AG04449 (cell line): ENCODE measurements at regions not wholly inside any gene's neighbourhood (a gene's known extent, or its start where the extent isn't known, plus 50 kb on each side); places are given as distances from the start of the nearest gene placed in this dataset.

ENCODE experiments used
- CTCF ChIA-PET: fragments of 350-600 bp; formaldehyde crosslinking; extraction: SDS; loops from one replicate; lab custom pipeline; 2021; ENCODE audit warnings: antibody characterized with exemption; lab: Yijun Ruan, JAX
- POLR2A ChIA-PET: fragments of 400-600, 350-600 bp; formaldehyde crosslinking; extraction: SDS; loops from one replicate; lab custom pipeline; 2020; ENCODE audit warnings: antibody characterized with exemption, inconsistent platforms; lab: Yijun Ruan, JAX
- DNase-seq: peaks from one replicate; pipeline ENCODE4 v3.0.0-alpha.2; 2010; ENCODE audit warnings: low read depth, low spot score
- H3K4me3 ChIP-seq: 2 replicates; pipeline ENCODE4 v1.5.1; 2011; ENCODE audit warnings: low read depth, mild to moderate bottlenecking, control low read depth, low read length
- TF ChIP-seq, protein P1 (sequence below): IDR thresholded peaks from one replicate; pipeline ENCODE4 v1.5.1; 2011; ENCODE audit warnings: mild to moderate bottlenecking, moderate library complexity, low read length, control low read depth, inconsistent platforms; ENCODE audit not compliant: insufficient read depth; ENCODE audit errors: missing control alignments

DNA sequence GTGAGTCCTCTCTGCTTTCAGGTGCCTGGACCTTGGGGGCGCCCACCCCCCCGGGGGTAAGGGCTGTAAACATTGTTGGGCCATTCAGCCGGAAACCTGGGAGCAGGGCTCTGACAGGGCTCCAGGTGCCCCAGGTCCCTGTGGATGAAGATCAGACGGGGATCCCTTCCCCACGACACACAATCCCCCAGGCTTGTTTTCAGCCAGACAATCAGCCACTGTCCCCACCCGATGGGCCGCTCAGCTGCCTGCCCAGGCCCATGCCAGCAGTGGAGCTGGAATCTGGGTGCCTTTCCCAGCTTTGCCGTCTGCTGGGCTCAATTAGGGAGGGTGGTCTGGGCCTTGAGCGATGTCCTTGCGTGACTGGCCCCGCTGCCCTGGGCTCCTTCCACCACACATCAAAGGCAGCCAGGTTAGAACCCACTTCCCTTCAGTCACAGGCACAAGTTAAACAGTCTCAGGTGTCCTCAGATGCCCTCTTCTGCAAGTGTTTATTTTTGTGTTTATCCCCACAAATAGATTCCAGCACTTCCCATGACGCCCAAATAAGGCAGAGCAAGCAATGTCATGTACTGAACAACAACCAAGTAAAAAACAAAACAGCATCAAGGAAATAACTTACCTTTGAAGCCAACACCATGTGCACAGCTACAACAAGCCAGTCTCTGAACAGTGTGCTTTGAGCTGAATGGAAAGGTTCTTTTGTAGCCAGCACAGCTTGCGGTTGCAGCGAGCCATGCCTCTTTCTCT, 77.0 kb upstream of the ALDH1A3 start:
- DNase-seq, result no peak
- TF ChIP-seq, protein P1, sequence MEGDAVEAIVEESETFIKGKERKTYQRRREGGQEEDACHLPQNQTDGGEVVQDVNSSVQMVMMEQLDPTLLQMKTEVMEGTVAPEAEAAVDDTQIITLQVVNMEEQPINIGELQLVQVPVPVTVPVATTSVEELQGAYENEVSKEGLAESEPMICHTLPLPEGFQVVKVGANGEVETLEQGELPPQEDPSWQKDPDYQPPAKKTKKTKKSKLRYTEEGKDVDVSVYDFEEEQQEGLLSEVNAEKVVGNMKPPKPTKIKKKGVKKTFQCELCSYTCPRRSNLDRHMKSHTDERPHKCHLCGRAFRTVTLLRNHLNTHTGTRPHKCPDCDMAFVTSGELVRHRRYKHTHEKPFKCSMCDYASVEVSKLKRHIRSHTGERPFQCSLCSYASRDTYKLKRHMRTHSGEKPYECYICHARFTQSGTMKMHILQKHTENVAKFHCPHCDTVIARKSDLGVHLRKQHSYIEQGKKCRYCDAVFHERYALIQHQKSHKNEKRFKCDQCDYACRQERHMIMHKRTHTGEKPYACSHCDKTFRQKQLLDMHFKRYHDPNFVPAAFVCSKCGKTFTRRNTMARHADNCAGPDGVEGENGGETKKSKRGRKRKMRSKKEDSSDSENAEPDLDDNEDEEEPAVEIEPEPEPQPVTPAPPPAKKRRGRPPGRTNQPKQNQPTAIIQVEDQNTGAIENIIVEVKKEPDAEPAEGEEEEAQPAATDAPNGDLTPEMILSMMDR, result no peak
- no peak overlapping the region for H3K4me3 ChIP-seq
- CTCF ChIA-PET, result interaction anchor here (2.2 kb wide), 1 partner anchor 10 kb away, joined by 5 read pairs; no protein-coding TSS in a partner anchor
- POLR2A ChIA-PET, result no interaction called here

GRCh38 chr15:100803171-100803440, 76.5 kb upstream of the ALDH1A3 start:
- TF ChIP-seq, protein P1, result no peak
- no peak for DNase-seq
- ChIA-PET POLR2A (no interaction called here), CTCF (no interaction called here)
- no peak overlapping the region for H3K4me3 ChIP-seq

- TF ChIP-seq, protein P1, result no peak
- H3K4me3 ChIP-seq, result no peak overlapping the region
- CTCF ChIA-PET, result no interaction called here
- no peak for DNase-seq
- POLR2A ChIA-PET, result no interaction called here
Measured at GRCh38 chr15:100806157-100806556, 73.5 kb upstream of the ALDH1A3 start.

DNA sequence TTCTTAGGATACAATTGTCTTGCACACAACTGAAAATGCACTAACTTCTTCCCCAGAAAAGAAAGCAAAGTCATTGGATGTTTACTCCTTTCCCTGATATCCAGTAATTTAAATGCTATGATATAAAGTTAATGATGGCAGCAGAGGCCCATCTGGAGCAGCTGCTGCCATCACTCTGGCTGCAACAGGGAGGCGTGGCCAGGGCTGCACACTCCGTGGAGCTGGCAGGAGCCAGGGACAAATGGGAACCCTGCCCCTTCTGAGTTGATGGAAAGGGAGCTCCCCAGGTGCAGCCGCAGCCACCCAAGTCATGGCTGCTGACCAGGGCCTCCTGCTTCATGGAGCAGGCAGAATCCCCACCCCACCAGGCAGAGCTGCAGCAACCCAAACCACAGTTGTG, 72.6 kb upstream of the ALDH1A3 start:
- TF ChIP-seq, protein P1, result no peak
- DNase-seq, result no peak
- H3K4me3 ChIP-seq, result no peak overlapping the region
- POLR2A ChIA-PET, result no interaction called here
- CTCF ChIA-PET, result no interaction called here

- DNase-seq, result no peak
- ChIA-PET POLR2A (no interaction called here), CTCF (no interaction called here)
- TF ChIP-seq, protein P1, result no peak
- no peak overlapping the region for H3K4me3 ChIP-seq
Measured at GRCh38 chr15:100808691-100809090, 70.9 kb upstream of the ALDH1A3 start.

- TF ChIP-seq, protein P1, result no peak
- H3K4me3 ChIP-seq, result no peak overlapping the region
- no peak for DNase-seq
- ChIA-PET POLR2A (no interaction called here), CTCF (no interaction called here)
Measured at GRCh38 chr15:100809151-100809550, 70.5 kb upstream of the ALDH1A3 start.
